OCI-LY7 (cell line): ENCODE measurements at regions not wholly inside any gene's neighbourhood (a gene's known extent, or its start where the extent isn't known, plus 50 kb on each side); places are given as distances from the start of the nearest gene placed in this dataset.

Experiments used
- BruUV-seq: library from RNA; stranded (reverse); fragments of 400-500 nt; replicated peaks from 2 replicates; lab custom pipeline; 2021; lab: Mats Ljungman, UMichigan
- CTCF ChIA-PET: fragments of 300-600 bp; sonication (Branson Sonifier 250); formaldehyde crosslinking; loops from one replicate; lab custom pipeline; 2022; ENCODE audit warnings: antibody characterized with exemption; ENCODE audit not compliant: unreplicated experiment; lab: Charles Lee
- POLR2A ChIA-PET: fragments of 300-600 bp; sonication (Branson Sonifier 250); formaldehyde crosslinking; loops from one replicate; lab custom pipeline; 2022; ENCODE audit warnings: antibody characterized with exemption; lab: Charles Lee
- DNase-seq: peaks from one replicate; pipeline ENCODE4 v3.0.0-alpha.2; 2015; ENCODE audit warnings: low spot score
- H2AFZ ChIP-seq: fragments of 200-600 bp; sonication (generic), shearing (Covaris generic); 2 replicates; pipeline ENCODE4 v1.6.1; 2014; ENCODE audit warnings: mild to moderate bottlenecking, antibody characterized with exemption, low read length, moderate library complexity
- H3K27ac ChIP-seq: fragments of 200-600 bp; sonication (generic); 2 replicates; pipeline ENCODE4 v1.5.1; 2014; ENCODE audit warnings: mixed run types, low read depth, mild to moderate bottlenecking, moderate library complexity, low read length, inconsistent platforms; ENCODE audit not compliant: poor library complexity, severe bottlenecking
- H3K36me3 ChIP-seq: fragments of 200-600 bp; sonication (generic); 2 replicates; pipeline ENCODE4 v1.6.1; 2014; ENCODE audit warnings: mild to moderate bottlenecking, antibody characterized with exemption, low read length, moderate library complexity, mixed read lengths; ENCODE audit not compliant: insufficient read depth
- H3K4me1 ChIP-seq: fragments of 200-600 bp; sonication (generic); 2 replicates; pipeline ENCODE4 v1.5.1; 2014; ENCODE audit warnings: mild to moderate bottlenecking, low read length; ENCODE audit not compliant: insufficient read depth, poor library complexity, severe bottlenecking
- H3K4me2 ChIP-seq: fragments of 200-600 bp; sonication (generic); 2 replicates; pipeline ENCODE4 v1.6.1; 2014; ENCODE audit warnings: mild to moderate bottlenecking, low read length
- H3K4me3 ChIP-seq: fragments of 200-600 bp; sonication (generic); 2 replicates; pipeline ENCODE4 v1.5.1; 2014; ENCODE audit warnings: mild to moderate bottlenecking, low read depth, low read length; ENCODE audit not compliant: poor library complexity, severe bottlenecking
- H3K79me2 ChIP-seq: fragments of 200-600 bp; sonication (generic); 2 replicates; pipeline ENCODE4 v1.6.1; 2016; ENCODE audit warnings: low read depth, mild to moderate bottlenecking, low read length, moderate library complexity, mixed read lengths; ENCODE audit not compliant: insufficient read depth
- H3K9me2 ChIP-seq: fragments of 200-600 bp; sonication (generic); 2 replicates; pipeline ENCODE4 v1.6.1; 2016; ENCODE audit warnings: mild to moderate bottlenecking, low read length, mixed read lengths; ENCODE audit not compliant: insufficient read depth
- H3K9me3 ChIP-seq: fragments of 200-600 bp; sonication (generic); 2 replicates; pipeline ENCODE4 v1.6.1; 2014; ENCODE audit warnings: mild to moderate bottlenecking, mixed run types, low read length, mixed read lengths
- H4K20me1 ChIP-seq: fragments of 200-600 bp; sonication (generic); 2 replicates; pipeline ENCODE4 v1.6.1; 2014; ENCODE audit warnings: mild to moderate bottlenecking, antibody characterized with exemption, low read length, moderate library complexity, mixed read lengths; ENCODE audit not compliant: insufficient read depth
- CTCF ChIP-seq: fragments of 200-600 bp; sonication (generic); conservative IDR thresholded peaks from 2 replicates; pipeline ENCODE4 v1.5.1; 2014; ENCODE audit warnings: mild to moderate bottlenecking, antibody characterized with exemption, low read length, moderate library complexity, mixed read lengths
- EZH2phosphoT487 ChIP-seq: fragments of 200-600 bp; sonication (generic); IDR thresholded peaks from 2 replicates; pipeline ENCODE4 v1.6.1; 2018; ENCODE audit warnings: low read depth, borderline replicate concordance, mild to moderate bottlenecking, mixed run types, antibody characterized with exemption, low read length, moderate library complexity, mixed read lengths
- intact Hi-C: fragments of 100-400 bp; cut with micrococcal nuclease; formaldehyde crosslinking; loops from one replicate; pipeline ENCODE4 v1.10.0; 2022; ENCODE audit not compliant: unreplicated experiment

GRCh38 chr5:169450464-169450863 is 133.1 kb upstream of the SPDL1 start:
- H3K36me3 ChIP-seq: no peaks in the 10 kb centered on the region
- intact Hi-C loops: no loop called here
- H3K4me3 ChIP-seq: no peak overlapping the region
- H3K79me2 ChIP-seq: no peaks in the 10 kb centered on the region
- BruUV-seq: no TSS peak
- TF ChIP-seq EZH2phosphoT487: no peak
- TF ChIP-seq CTCF: no peak
- no peaks in the 10 kb centered on the region for H3K4me1 ChIP-seq
- H2AFZ ChIP-seq: no peak overlapping the region
- no peaks in the 10 kb centered on the region for H3K9me2 ChIP-seq
- no peak overlapping the region for H3K4me2 ChIP-seq
- ChIA-PET CTCF (no interaction called here), POLR2A (no interaction called here)
- DNase-seq: no peak
- no peak overlapping the region for H3K27ac ChIP-seq
- H4K20me1 ChIP-seq: no peaks in the 10 kb centered on the region
- H3K9me3 ChIP-seq: no peaks in the 10 kb centered on the region

- no peak overlapping the region for H3K27ac ChIP-seq
- H3K4me3 ChIP-seq: no peak overlapping the region
- no peaks in the 10 kb centered on the region for H4K20me1 ChIP-seq
- H2AFZ ChIP-seq: no peak overlapping the region
- intact Hi-C loops: no loop called here
- no peak for DNase-seq
- no peaks in the 10 kb centered on the region for H3K36me3 ChIP-seq
- H3K4me2 ChIP-seq: no peak overlapping the region
- H3K9me3 ChIP-seq: no peaks in the 10 kb centered on the region
- H3K79me2 ChIP-seq: no peaks in the 10 kb centered on the region
- BruUV-seq: no TSS peak
- TF ChIP-seq EZH2phosphoT487: no peak
- TF ChIP-seq CTCF: no peak
- H3K4me1 ChIP-seq: no peaks in the 10 kb centered on the region
- POLR2A ChIA-PET: no interaction called here
- H3K9me2 ChIP-seq: no peaks in the 10 kb centered on the region
- CTCF ChIA-PET: no interaction called here
Observed at GRCh38 chr5:169448826-169449225, 134.7 kb upstream of the SPDL1 start.

- TF ChIP-seq EZH2phosphoT487 (no peak), CTCF (no peak)
- no peak for DNase-seq
- H3K27ac ChIP-seq: no peak overlapping the region
- no peaks in the 10 kb centered on the region for H3K36me3 ChIP-seq
- intact Hi-C loops: no loop called here
- ChIA-PET CTCF (no interaction called here), POLR2A (no interaction called here)
- no peak overlapping the region for H2AFZ ChIP-seq
- no peaks in the 10 kb centered on the region for H3K9me2 ChIP-seq
- BruUV-seq: no TSS peak
- no peaks in the 10 kb centered on the region for H3K79me2 ChIP-seq
- no peak overlapping the region for H3K4me2 ChIP-seq
- no peaks in the 10 kb centered on the region for H3K4me1 ChIP-seq
- no peak overlapping the region for H3K4me3 ChIP-seq
- no peaks in the 10 kb centered on the region for H4K20me1 ChIP-seq
- no peaks in the 10 kb centered on the region for H3K9me3 ChIP-seq
Observed at GRCh38 chr5:169445191-169445590, 138.4 kb upstream of the SPDL1 start.
